Lung (tissue), 11 donors: ENCODE measurements at regions not wholly inside any gene's neighbourhood (a gene's known extent, or its start where the extent isn't known, plus 50 kb on each side); places are given as distances from the start of the nearest gene placed in this dataset.

Source experiments
- ATAC-seq: fragments of 200-7000 bp; cut with Tn5 transposase; one replicate; pipeline ENCODE4 v1.9.1; 2020; ENCODE audit warnings: moderate number of reproducible peaks; ENCODE audit not compliant: insufficient read depth, low FRiP score
- DNase-seq, 3 donors: peaks; one replicate each; pipeline ENCODE4 v3.0.0-alpha.2; 2013 to 2017
- H3K27ac ChIP-seq, 2 donors: one replicate each; pipeline ENCODE4 v1.5.1; 2013; ENCODE audit warnings: mild to moderate bottlenecking in 2 of 2, moderate library complexity in 2 of 2, control low read depth in 1 of 2, inconsistent platforms in 1 of 2, low read depth in 1 of 2, low read length in 1 of 2
- H3K27me3 ChIP-seq, 3 donors: one replicate each; pipeline ENCODE4 v1.5.1; 2013; ENCODE audit warnings: low read length in 2 of 3; ENCODE audit not compliant: control insufficient read depth in 3 of 3, insufficient read depth in 3 of 3
- H3K36me3 ChIP-seq, 4 donors: one replicate each; pipeline ENCODE4 v1.5.1; 2013; ENCODE audit warnings: low read length in 4 of 4, mild to moderate bottlenecking in 1 of 4, moderate library complexity in 1 of 4; ENCODE audit not compliant: control insufficient read depth in 4 of 4, insufficient read depth in 4 of 4
- H3K4me1 ChIP-seq, 5 donors: one replicate each; pipeline ENCODE4 v1.5.1; 2013; ENCODE audit warnings: low read length in 5 of 5, mild to moderate bottlenecking in 2 of 5, moderate library complexity in 1 of 5; ENCODE audit not compliant: control insufficient read depth in 5 of 5, insufficient read depth in 5 of 5
- H3K4me3 ChIP-seq: one replicate; pipeline ENCODE4 v1.5.1; 2013; ENCODE audit warnings: mild to moderate bottlenecking, control low read depth, moderate library complexity
- H3K9ac ChIP-seq, 2 donors: one replicate each; pipeline ENCODE4 v1.5.1; 2013; ENCODE audit warnings: low read length in 2 of 2, control low read depth in 1 of 2; ENCODE audit not compliant: insufficient read depth in 1 of 2
- H3K9me3 ChIP-seq, 4 donors: one replicate each; pipeline ENCODE4 v1.5.1; 2013; ENCODE audit warnings: low read length in 3 of 4, mild to moderate bottlenecking in 1 of 4, moderate library complexity in 1 of 4; ENCODE audit not compliant: control insufficient read depth in 4 of 4, insufficient read depth in 3 of 4
- CTCF ChIP-seq: IDR thresholded peaks from 2 replicates; pipeline ENCODE4 v1.5.1; 2012; ENCODE audit warnings: mild to moderate bottlenecking; ENCODE audit errors: control extremely low read depth, extremely low read depth
- WGBS, 2 donors: extraction: QIAGEN DNeasy Blood & Tissue Kit; methylation state at CpG; one replicate each; pipeline ENCODE4 v1.1.7; 2013; 5-methylcytosine and 5-hydroxymethylcytosine counted together
- donor health status: control.
- donor health status: control.
- donor health status: Bipolar disorder and iron deficiency.
- donor health status: healthy.
- donor health status: DM: yes; HTN: yes; CAD: no.

- Histone ChIP-seq H3K4me3 (no peak overlapping the region), H3K9me3 (peaks cover 0 to 2% (median 0%) of the 10 kb centered on the region in 4 donors), H3K27ac (no peak overlapping the region), H3K9ac (no peak overlapping the region), H3K36me3 (no peaks in the 10 kb centered on the region), H3K27me3 (no peaks in the 10 kb centered on the region), H3K4me1 (no peaks in the 10 kb centered on the region)
- no peak for DNase-seq
- no peak for TF ChIP-seq CTCF
- no peak for ATAC-seq
- 75 to 89% methylated on average over 5 of the region's 5 CpGs for WGBS, 2 donors
Observed at GRCh38 chr12:78760906-78761305, 103.7 kb upstream of the SYT1 start.

- Histone ChIP-seq H3K4me1 (no peaks in the 10 kb centered on the region), H3K36me3 (no peaks in the 10 kb centered on the region), H3K9me3 (no peaks in the 10 kb centered on the region), H3K4me3 (no peak overlapping the region), H3K9ac (no peak overlapping the region), H3K27ac (no peak overlapping the region), H3K27me3 (no peaks in the 10 kb centered on the region)
- 85 to 92% methylated on average over 2 of the region's 2 CpGs for WGBS, 2 donors
- ATAC-seq (no peak), DNase-seq (no peak)
- TF ChIP-seq CTCF = no peak
Observed at GRCh38 chr12:78764913-78765312, 99.7 kb upstream of the SYT1 start.

GRCh38 chr12:78767264-78767981 lies 97.2 kb upstream of the SYT1 start:
- H3K9ac ChIP-seq = no peak overlapping the region
- H3K27ac ChIP-seq = no peak overlapping the region
- no peak for DNase-seq
- ATAC-seq = no peak
- H3K4me3 ChIP-seq = no peak overlapping the region
- 81 to 91% methylated on average over 4 of the region's 4 CpGs for WGBS, 2 donors
- H3K9me3 ChIP-seq = no peaks in the 10 kb centered on the region
- H3K36me3 ChIP-seq = no peaks in the 10 kb centered on the region
- TF ChIP-seq CTCF = no peak
- no peaks in the 10 kb centered on the region for H3K27me3 ChIP-seq
- no peaks in the 10 kb centered on the region for H3K4me1 ChIP-seq

- ATAC-seq = no peak
- Histone ChIP-seq H3K9me3 (no peaks in the 10 kb centered on the region), H3K36me3 (no peaks in the 10 kb centered on the region), H3K27ac (no peak overlapping the region), H3K4me3 (no peak overlapping the region), H3K9ac (no peak overlapping the region), H3K4me1 (no peaks in the 10 kb centered on the region), H3K27me3 (no peaks in the 10 kb centered on the region)
- TF ChIP-seq CTCF = no peak
- DNase-seq = no peak
- 64 to 73% methylated on average over 2 of the region's 2 CpGs for WGBS, 2 donors
Observed at GRCh38 chr12:78778339-78778738, 86.2 kb upstream of the SYT1 start.
